ENCODE measurements at regions not wholly inside any gene's neighbourhood (a gene's known extent, or its start where the extent isn't known, plus 50 kb on each side); places are given as distances from the start of the nearest gene placed in this dataset.

DNA sequence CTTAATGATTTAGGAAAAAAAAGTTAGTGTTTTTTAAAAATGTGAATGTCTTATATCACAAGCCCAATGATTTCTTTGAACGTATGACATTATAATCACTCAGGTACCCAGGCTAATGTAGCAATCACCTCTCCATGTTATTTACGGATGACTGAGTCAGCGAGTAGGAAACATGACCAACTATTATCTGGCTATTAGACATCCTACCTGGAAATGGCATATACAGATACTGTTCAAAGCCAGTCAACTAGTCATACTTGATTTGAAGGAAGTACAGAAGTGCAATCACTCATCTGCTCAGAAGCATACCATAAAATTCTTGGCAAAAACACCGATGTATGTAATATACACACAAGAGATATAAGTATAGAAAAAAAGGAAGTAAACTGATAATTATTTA, 732.5 kb downstream of the ARAP2 start:
- TF ChIP-seq POLR2A (IDR thresholded peaks at IDR 0.05) (no peak), POLR2AphosphoS5 (IDR thresholded peaks at IDR 0.05) (no peak)
- TF ChIP-seq, protein P1, sequence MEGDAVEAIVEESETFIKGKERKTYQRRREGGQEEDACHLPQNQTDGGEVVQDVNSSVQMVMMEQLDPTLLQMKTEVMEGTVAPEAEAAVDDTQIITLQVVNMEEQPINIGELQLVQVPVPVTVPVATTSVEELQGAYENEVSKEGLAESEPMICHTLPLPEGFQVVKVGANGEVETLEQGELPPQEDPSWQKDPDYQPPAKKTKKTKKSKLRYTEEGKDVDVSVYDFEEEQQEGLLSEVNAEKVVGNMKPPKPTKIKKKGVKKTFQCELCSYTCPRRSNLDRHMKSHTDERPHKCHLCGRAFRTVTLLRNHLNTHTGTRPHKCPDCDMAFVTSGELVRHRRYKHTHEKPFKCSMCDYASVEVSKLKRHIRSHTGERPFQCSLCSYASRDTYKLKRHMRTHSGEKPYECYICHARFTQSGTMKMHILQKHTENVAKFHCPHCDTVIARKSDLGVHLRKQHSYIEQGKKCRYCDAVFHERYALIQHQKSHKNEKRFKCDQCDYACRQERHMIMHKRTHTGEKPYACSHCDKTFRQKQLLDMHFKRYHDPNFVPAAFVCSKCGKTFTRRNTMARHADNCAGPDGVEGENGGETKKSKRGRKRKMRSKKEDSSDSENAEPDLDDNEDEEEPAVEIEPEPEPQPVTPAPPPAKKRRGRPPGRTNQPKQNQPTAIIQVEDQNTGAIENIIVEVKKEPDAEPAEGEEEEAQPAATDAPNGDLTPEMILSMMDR (IDR thresholded peaks at IDR 0.05) = no peak
